ENCODE measurements at regions not wholly inside any gene's neighbourhood (a gene's known extent, or its start where the extent isn't known, plus 50 kb on each side); places are given as distances from the start of the nearest gene placed in this dataset.

DNA sequence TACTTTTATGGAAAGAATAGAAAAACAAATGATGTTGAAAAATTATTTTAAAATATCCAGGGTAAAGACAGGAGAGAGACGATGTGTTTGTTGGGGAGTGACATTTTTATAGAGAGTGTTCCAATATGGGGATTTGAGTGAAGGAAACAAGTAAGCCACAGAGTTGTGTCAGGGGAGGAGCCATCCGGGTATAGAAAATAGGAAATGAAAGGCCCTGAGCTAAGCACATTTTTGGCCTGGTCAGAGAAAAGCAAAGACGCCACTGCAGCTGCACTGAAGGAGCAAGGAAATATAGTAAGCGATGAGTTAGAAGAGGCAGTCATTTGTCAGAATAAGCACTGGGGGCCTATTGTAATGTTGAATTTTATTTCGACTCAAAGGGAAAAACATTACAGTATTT lies 107.3 kb upstream of the ADGRL4 start:
- Histone ChIP-seq H3K27me3 (ENCODE audit: control insufficient read depth, insufficient read depth, low read length) (no peaks in the 10 kb centered on the region), H3K27ac (ENCODE audit: low read length) (no peak overlapping the region), H3K9me3 (ENCODE audit: control insufficient read depth, insufficient read depth, low read depth, low read length) (0 out of 2 replicates have a peak, but pooled peaks cover 3% of the 10 kb centered on the region), H3K4me3 (ENCODE audit: low read depth in 2 of 2, low read length in 2 of 2) (no peak overlapping the region), H3K36me3 (ENCODE audit: control insufficient read depth, insufficient read depth, low read length) (no peaks in the 10 kb centered on the region; the same call in 1 of the 2 replicates), H3K4me1 (ENCODE audit: control insufficient read depth, insufficient read depth, low read length) (no peaks in the 10 kb centered on the region)
- TF ChIP-seq, protein P1, sequence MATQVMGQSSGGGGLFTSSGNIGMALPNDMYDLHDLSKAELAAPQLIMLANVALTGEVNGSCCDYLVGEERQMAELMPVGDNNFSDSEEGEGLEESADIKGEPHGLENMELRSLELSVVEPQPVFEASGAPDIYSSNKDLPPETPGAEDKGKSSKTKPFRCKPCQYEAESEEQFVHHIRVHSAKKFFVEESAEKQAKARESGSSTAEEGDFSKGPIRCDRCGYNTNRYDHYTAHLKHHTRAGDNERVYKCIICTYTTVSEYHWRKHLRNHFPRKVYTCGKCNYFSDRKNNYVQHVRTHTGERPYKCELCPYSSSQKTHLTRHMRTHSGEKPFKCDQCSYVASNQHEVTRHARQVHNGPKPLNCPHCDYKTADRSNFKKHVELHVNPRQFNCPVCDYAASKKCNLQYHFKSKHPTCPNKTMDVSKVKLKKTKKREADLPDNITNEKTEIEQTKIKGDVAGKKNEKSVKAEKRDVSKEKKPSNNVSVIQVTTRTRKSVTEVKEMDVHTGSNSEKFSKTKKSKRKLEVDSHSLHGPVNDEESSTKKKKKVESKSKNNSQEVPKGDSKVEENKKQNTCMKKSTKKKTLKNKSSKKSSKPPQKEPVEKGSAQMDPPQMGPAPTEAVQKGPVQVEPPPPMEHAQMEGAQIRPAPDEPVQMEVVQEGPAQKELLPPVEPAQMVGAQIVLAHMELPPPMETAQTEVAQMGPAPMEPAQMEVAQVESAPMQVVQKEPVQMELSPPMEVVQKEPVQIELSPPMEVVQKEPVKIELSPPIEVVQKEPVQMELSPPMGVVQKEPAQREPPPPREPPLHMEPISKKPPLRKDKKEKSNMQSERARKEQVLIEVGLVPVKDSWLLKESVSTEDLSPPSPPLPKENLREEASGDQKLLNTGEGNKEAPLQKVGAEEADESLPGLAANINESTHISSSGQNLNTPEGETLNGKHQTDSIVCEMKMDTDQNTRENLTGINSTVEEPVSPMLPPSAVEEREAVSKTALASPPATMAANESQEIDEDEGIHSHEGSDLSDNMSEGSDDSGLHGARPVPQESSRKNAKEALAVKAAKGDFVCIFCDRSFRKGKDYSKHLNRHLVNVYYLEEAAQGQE (IDR thresholded peaks at IDR 0.05; ENCODE audit: insufficient read depth in 1 of 2, low read depth in 2 of 2, low read length in 1 of 2), result no peak
- TF ChIP-seq, protein P2, sequence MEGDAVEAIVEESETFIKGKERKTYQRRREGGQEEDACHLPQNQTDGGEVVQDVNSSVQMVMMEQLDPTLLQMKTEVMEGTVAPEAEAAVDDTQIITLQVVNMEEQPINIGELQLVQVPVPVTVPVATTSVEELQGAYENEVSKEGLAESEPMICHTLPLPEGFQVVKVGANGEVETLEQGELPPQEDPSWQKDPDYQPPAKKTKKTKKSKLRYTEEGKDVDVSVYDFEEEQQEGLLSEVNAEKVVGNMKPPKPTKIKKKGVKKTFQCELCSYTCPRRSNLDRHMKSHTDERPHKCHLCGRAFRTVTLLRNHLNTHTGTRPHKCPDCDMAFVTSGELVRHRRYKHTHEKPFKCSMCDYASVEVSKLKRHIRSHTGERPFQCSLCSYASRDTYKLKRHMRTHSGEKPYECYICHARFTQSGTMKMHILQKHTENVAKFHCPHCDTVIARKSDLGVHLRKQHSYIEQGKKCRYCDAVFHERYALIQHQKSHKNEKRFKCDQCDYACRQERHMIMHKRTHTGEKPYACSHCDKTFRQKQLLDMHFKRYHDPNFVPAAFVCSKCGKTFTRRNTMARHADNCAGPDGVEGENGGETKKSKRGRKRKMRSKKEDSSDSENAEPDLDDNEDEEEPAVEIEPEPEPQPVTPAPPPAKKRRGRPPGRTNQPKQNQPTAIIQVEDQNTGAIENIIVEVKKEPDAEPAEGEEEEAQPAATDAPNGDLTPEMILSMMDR (IDR thresholded peaks at IDR 0.05), result no peak
- TF ChIP-seq POLR2AphosphoS5 (IDR thresholded peaks at IDR 0.05; ENCODE audit: low read depth, low read length), result no peak
- DNase-seq (ENCODE audit: low read depth, low spot score) (no peak), ATAC-seq (no peak)
- ChIA-PET POLR2A (no interaction called here), CTCF (no interaction called here)
- no TSS peak for BruUV-seq (replicated peaks)
- intact Hi-C loops (cut with micrococcal nuclease; ENCODE audit: unreplicated experiment) (no loop called here), in situ Hi-C loops (cut with HindIII; ENCODE audit: low pct_unique_long_range_greater_than_20kb, low sequenced_read_pairs) (no loop called here)

DNA sequence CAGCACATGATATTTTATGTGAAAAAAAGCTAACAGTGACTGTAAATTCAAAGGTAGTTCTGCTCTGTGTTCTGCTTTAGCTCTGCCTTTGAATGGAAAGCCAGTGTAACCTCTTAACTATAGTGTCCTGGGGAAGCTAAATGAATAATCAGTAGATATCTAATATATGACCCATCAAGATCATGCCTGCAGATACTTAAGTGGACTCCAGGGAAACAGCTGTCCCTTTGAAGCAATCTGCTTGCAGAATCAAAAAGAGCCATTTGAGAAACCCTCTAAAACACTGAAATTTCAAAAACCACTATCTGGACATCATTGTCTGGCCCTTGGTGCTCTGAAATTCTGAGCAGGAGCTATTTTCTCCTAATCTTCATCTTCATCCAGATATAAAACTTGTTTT lies 104.2 kb upstream of the ADGRL4 start:
- DNase-seq (ENCODE audit: low read depth, low spot score) (no peak), ATAC-seq (no peak)
- no TSS peak for BruUV-seq (replicated peaks)
- TF ChIP-seq, protein P2 (IDR thresholded peaks at IDR 0.05), result no peak
- no peak for TF ChIP-seq SIN3A (IDR thresholded peaks at IDR 0.05; ENCODE audit: borderline replicate concordance, insufficient read depth, low read depth, low read length)
- Histone ChIP-seq H3K9me3 (ENCODE audit: control insufficient read depth, insufficient read depth, low read depth, low read length) (0 out of 2 replicates have a peak, but pooled peaks cover 3% of the 10 kb centered on the region), H3K27ac (ENCODE audit: low read length) (no peak overlapping the region), H3K4me3 (ENCODE audit: low read depth in 2 of 2, low read length in 2 of 2) (no peak overlapping the region), H3K4me1 (ENCODE audit: control insufficient read depth, insufficient read depth, low read length) (no peaks in the 10 kb centered on the region), H3K36me3 (ENCODE audit: control insufficient read depth, insufficient read depth, low read length) (no peaks in the 10 kb centered on the region; the same call in 1 of the 2 replicates), H3K27me3 (ENCODE audit: control insufficient read depth, insufficient read depth, low read length) (no peaks in the 10 kb centered on the region)
- ChIA-PET CTCF (no interaction called here), POLR2A (no interaction called here)
- in situ Hi-C loops (cut with HindIII; ENCODE audit: low pct_unique_long_range_greater_than_20kb, low sequenced_read_pairs) (no loop called here), intact Hi-C loops (cut with micrococcal nuclease; ENCODE audit: unreplicated experiment) (no loop called here)

DNA sequence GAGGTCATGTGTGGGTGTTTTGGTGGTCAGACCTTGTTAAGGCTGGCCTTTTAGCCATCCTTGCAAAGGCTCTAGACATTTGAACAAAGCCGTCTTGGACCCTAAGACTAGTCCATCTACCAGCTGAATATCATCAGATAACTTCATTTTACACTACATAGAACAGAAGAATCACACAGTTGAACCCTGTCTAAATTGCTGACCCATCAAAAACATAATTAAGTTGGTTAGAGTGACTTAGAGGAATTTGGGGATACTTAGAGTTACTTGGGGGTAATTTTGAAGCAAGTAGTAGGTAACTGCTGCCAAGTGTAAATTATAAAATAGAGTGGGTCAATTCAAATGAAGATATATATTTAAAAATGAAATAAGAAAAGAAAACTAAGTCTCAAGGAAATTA lies 102.9 kb upstream of the ADGRL4 start:
- no peaks in the 10 kb centered on the region for H3K4me1 ChIP-seq (ENCODE audit: control insufficient read depth, insufficient read depth, low read length)
- DNase-seq (ENCODE audit: low read depth, low spot score), result no peak
- ChIA-PET CTCF (no interaction called here), POLR2A (no interaction called here)
- intact Hi-C loops (cut with micrococcal nuclease; ENCODE audit: unreplicated experiment) (no loop called here), in situ Hi-C loops (cut with HindIII; ENCODE audit: low pct_unique_long_range_greater_than_20kb, low sequenced_read_pairs) (no loop called here)
- H3K9me3 ChIP-seq (ENCODE audit: control insufficient read depth, insufficient read depth, low read depth, low read length), result 0 out of 2 replicates have a peak, but pooled peaks cover 3% of the 10 kb centered on the region
- no TSS peak for BruUV-seq (replicated peaks)
- no peak for TF ChIP-seq TCF7L2 (IDR thresholded peaks at IDR 0.05; ENCODE audit: low read depth, low read length)
- no peak for TF ChIP-seq POLR2AphosphoS5 (IDR thresholded peaks at IDR 0.05; ENCODE audit: low read depth, low read length)
- TF ChIP-seq SIN3A (IDR thresholded peaks at IDR 0.05; ENCODE audit: borderline replicate concordance, insufficient read depth, low read depth, low read length), result no peak
- no peaks in the 10 kb centered on the region for H3K27me3 ChIP-seq (ENCODE audit: control insufficient read depth, insufficient read depth, low read length)
- no peak for ATAC-seq
- H3K27ac ChIP-seq (ENCODE audit: low read length), result no peak overlapping the region
- no peak overlapping the region for H3K4me3 ChIP-seq (ENCODE audit: low read depth in 2 of 2, low read length in 2 of 2)
- no peaks in the 10 kb centered on the region; the same call in 1 of the 2 replicates for H3K36me3 ChIP-seq (ENCODE audit: control insufficient read depth, insufficient read depth, low read length)

Data from Panc1 (cell line).